Kasumi-1 (cell line): ENCODE measurements at regions not wholly inside any gene's neighbourhood (a gene's known extent, or its start where the extent isn't known, plus 50 kb on each side); places are given as distances from the start of the nearest gene placed in this dataset.

ENCODE experiments used
- DNase-seq, 2 experiments: peaks; one replicate each; lab custom pipeline; 2025; lab: John Stamatoyannopoulos, UW

- no peak for DNase-seq
Observed at GRCh38 chr18:72181241-72181764, 362.8 kb downstream of the CBLN2 start.

GRCh38 chr18:72180689-72181088, 363.5 kb downstream of the CBLN2 start:
- no peak for DNase-seq

- DNase-seq = no peak
Observed at GRCh38 chr18:72174972-72175649, 369.0 kb downstream of the CBLN2 start.

GRCh38 chr18:72171596-72171995, 372.5 kb downstream of the CBLN2 start:
- DNase-seq = no peak

DNA sequence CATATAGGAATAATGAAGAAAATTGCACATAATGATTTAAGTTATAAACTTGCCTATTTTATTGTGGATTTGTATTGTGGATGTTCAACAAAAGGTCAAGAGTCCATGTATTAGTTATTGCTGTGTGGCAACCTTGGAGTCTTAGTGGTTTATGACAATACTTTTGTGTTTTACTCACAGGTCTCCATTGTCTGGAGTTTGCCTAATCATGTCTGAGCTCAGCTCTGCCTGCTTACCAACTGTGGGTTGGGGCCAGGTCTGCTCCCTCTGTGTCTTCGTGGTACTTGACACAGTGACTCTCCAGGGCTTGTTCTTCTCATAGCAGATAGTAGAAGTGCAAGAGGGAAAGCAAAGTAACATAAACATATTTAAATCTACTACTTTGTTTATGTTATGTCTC, 382.5 kb downstream of the CBLN2 start:
- DNase-seq = no peak

DNA sequence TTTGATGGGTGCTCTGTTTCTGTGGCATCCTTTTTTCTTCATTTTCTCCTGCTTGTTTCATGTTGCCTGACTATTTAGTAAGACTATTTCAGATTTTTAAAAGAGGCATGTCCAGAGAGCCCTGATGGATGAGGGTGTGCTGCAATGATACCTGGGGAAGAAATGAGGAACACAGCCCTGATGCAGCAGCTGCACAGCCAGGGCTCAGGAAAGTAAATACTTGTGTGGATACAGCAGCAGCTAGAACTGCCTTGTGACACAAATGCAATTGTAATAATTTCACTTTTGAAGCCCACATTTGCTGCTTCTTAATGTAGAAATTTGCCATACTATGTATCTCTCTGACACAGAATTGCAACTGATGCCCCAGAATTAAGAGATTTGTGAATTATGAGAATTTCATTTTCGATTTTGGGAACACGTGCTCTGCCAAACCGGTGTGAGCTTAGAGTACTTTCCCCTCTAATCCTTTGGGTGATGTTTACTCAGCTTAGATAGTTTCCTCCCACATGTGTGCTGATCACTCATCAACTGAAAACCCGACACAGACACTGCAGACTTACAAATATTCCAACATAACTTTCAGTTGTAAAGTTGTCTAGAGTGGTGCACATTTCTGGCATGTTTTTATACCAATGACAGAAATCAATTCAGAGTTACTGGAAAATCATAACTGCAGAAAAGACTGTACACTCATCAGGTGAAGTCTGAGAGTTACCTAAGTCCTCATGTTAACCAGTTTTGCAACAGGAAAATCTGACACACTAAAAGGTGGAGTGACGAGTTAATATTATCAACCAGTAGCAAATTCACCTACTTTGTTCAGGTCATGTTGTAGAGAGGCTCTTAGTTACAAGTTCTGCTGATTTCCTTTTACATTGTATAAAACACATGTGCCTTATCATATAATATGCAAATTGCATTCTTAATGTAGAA, 383.4 kb downstream of the CBLN2 start:
- DNase-seq = no peak

- no peak for DNase-seq
Observed at GRCh38 chr18:72155327-72155726, 388.8 kb downstream of the CBLN2 start.

GRCh38 chr18:72154926-72155325, 389.2 kb downstream of the CBLN2 start:
- no peak for DNase-seq

- no peak for DNase-seq
Observed at GRCh38 chr18:72152935-72153334, 391.2 kb downstream of the CBLN2 start.

GRCh38 chr18:72147830-72148229, 396.3 kb downstream of the CBLN2 start:
- no peak for DNase-seq

GRCh38 chr18:72140007-72140406, 404.1 kb downstream of the CBLN2 start:
- no peak for DNase-seq

DNA sequence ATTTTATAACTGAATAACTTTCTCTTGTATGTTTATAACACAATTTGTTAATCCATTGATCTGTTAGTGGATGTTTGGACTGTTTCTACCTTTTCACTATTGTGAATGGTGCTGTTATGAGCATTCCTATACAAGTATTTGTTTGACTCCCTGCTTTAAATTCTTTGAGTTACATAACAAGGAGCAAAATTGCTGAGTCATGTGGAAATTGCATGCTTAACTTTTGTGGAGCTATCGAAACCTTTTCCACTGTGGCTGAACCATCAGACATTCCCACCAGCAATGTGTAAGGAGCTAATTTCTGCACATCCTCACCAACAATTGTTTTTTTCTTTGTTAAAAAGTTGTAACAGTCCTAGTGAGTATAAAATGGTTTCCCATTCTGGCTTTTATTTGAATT, 415.5 kb downstream of the CBLN2 start:
- no peak for DNase-seq

GRCh38 chr18:72122103-72122502, 422.0 kb downstream of the CBLN2 start:
- no peak for DNase-seq

DNA sequence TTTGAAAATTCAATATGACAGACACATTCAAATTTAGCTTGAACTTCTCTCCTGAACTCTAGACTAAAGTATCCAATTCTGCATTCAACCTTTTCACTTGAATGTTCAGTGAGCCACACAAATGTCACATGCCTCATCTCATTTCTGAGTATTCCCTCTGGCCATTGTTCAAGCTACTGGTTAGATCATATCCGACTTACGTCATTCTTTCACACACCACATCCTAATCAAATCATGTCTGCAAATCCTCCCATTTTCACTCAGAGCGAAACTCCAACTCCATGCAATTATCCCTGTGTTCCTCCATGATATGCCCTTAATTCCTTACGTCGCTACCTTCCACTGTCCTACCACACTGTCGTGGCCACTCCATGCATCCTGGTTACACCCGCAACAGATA, 425.1 kb downstream of the CBLN2 start:
- no peak for DNase-seq

- no peak for DNase-seq
Observed at GRCh38 chr18:72114801-72115594, 429.1 kb downstream of the CBLN2 start.

DNA sequence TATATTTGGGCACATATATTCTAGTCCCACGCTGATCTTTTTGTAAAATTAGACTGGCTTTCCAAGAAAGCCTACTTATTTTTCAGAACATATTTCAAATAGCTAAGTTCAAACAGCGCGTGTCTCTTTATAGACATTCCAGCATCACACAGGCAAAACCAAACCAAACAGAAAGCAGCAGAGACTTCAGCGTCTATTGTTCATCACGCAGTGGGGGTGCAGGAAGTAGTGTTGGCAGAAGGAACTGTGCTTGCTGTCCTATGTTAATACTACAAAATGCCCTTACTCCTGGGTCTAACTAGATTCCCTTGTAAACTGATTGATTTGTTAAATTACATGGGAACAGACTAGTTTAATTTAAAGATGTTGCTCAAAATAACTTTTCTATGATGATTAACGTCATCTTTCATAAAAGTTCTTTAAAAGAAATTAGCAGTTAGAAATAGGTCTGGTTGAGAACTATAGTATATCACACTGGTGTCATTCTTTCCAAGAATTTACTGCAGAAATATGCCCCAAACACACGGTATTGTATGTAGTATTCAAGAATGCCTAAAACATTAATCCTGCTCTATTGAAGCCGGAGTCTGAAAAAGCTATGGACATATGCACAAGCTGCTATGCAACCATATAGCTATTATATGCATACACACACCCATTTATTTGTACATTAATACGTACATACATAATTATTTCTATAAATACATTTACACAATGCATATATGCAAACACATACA, 436.3 kb downstream of the CBLN2 start:
- no peak for DNase-seq

DNA sequence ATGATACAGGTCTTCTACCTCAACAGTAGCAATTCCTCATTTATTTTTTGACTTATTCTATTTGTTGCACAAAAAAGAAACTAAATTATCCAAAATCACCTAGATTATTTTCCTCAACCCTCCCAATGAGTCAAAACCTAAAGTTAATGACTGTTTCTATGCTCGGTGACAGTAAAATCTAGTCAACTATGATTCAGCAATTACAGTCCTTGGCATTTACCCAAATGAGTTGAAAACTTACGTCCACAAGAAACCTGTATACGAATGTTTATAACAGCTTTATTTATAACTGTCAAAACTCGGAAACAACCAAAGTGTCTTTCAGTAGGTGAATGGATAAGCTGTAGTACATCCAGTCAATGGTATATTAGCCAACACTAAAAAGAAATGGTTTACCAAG, 439.3 kb downstream of the CBLN2 start:
- DNase-seq = no peak

- DNase-seq = no peak
Observed at GRCh38 chr18:72102412-72102811, 441.7 kb downstream of the CBLN2 start.

DNA sequence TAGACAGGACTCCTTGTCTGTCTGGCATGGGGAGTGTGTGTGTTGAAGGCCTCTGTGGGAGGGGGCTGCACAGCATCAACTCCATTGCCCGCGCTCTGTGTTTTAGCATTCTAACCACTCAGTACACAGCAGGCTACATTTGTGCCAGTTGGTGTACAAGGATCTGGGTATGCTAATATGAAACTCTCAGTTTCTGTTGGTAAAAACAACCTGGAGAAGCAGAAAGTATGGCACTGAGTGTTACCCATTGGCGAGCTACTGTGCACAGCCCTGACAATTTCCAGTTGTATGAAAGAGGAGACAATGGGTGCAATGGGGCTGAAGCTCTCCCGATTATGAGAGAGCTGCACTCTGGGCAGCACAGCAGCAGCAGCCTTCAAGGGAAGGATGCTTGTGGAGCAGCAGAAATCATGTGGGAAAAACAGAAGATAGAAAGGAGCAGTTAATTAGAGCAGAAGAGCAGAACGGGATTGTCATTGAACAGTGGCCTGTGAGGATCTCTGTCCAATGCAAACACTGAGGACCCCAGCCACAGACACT, 443.6 kb downstream of the CBLN2 start:
- DNase-seq = no peak

GRCh38 chr18:72091369-72091768, 452.8 kb downstream of the CBLN2 start:
- DNase-seq = no peak

DNA sequence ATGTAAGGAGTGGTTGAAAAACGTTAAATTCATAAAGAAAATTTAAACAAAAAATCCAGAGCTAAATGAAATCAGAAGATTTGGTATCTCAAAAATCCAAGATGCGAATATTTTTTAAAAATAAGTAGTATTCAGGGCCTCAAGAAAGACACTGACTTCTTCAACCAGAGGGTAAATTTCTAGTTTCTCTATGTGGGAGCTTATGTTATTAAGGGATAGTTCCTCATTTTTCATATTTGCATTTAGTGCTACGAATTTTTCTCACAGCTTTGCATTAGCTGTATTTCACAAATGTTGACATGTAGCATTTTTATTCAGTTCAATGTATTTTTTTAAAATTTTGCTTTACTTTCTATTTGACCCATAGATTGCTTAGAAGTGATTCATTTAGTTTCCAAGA, 454.7 kb downstream of the CBLN2 start:
- DNase-seq = peak; percentile 21 to 43
